H1 (cell line): ENCODE measurements at regions not wholly inside any gene's neighbourhood (a gene's known extent, or its start where the extent isn't known, plus 50 kb on each side); places are given as distances from the start of the nearest gene placed in this dataset.

Experiments used
- CTCF ChIA-PET: fragments of 300-600 bp; sonication (Branson Sonifier 250); formaldehyde crosslinking; loops from one replicate; lab custom pipeline; 2021; ENCODE audit not compliant: partially characterized antibody; lab: Charles Lee
- POLR2A ChIA-PET: fragments of 300-600 bp; sonication (Branson Sonifier 250); formaldehyde crosslinking; loops from one replicate; lab custom pipeline; 2021; ENCODE audit warnings: inconsistent platforms; ENCODE audit not compliant: partially characterized antibody; lab: Charles Lee
- DNase-seq, 2 experiments: peaks; one replicate each; pipeline versions ENCODE4 v3.0.0 to v3.0.0-alpha.2; 2010 to 2022; ENCODE audit warnings: low spot score in 2 of 2, low read depth in 1 of 2, mixed read lengths in 1 of 2
- FAIRE-seq: peaks from 2 replicates; lab custom pipeline; 2011; peaks lifted over from hg19 to GRCh38; lab: Jason Lieb, UNC
- H2AFZ ChIP-seq: 2 replicates; pipeline ENCODE4 v1.8.1; 2012; ENCODE audit warnings: low read length, inconsistent platforms
- H2AK5ac ChIP-seq: 2 replicates; pipeline ENCODE4 v1.6.1; 2013; ENCODE audit warnings: low read depth, low read length
- H2BK120ac ChIP-seq: replicated peaks from 2 replicates; pipeline ENCODE3; 2013; ENCODE audit warnings: low read depth, low read length, inconsistent platforms
- H2BK12ac ChIP-seq: 2 replicates; pipeline ENCODE4 v1.6.1; 2013; ENCODE audit warnings: low read depth, low read length
- H2BK15ac ChIP-seq: 2 replicates; pipeline ENCODE4 v1.6.1; 2013; ENCODE audit warnings: low read length
- H2BK20ac ChIP-seq: 2 replicates; pipeline ENCODE4 v1.6.1; 2013; ENCODE audit warnings: low read length
- H2BK5ac ChIP-seq: 2 replicates; pipeline ENCODE4 v1.6.1; 2013; ENCODE audit warnings: low read depth, low read length
- H3K14ac ChIP-seq: 2 replicates; pipeline ENCODE4 v1.6.1; 2013; ENCODE audit warnings: inconsistent platforms; ENCODE audit not compliant: insufficient read length
- H3K18ac ChIP-seq: 2 replicates; pipeline ENCODE4 v1.6.1; 2013; ENCODE audit warnings: low read length; ENCODE audit errors: extremely low read depth
- H3K23ac ChIP-seq: 2 replicates; pipeline ENCODE4 v1.6.1; 2013; ENCODE audit warnings: inconsistent platforms; ENCODE audit not compliant: insufficient read length
- H3K23me2 ChIP-seq: 2 replicates; pipeline ENCODE4 v1.6.1; 2013; ENCODE audit warnings: low read depth, low read length
- H3K27ac ChIP-seq: 2 replicates; pipeline ENCODE4 v1.6.1; 2011; ENCODE audit warnings: low read depth, low read length, inconsistent platforms
- H3K27me3 ChIP-seq, 4 experiments: replicated peaks in 1 of 4; 1 replicate in 1 of 4; 2 replicates in 3 of 4; pipeline versions ENCODE4 v1.6.1 to v1.8.1; 2011 to 2013; ENCODE audit warnings: low read length in 3 of 4, mild to moderate bottlenecking in 3 of 4, inconsistent platforms in 2 of 4, mixed read lengths in 2 of 4, moderate library complexity in 1 of 4; ENCODE audit not compliant: control insufficient read depth in 3 of 4, insufficient read depth in 3 of 4; ENCODE audit errors: extremely low read depth in 1 of 4
- H3K36me3 ChIP-seq, 4 experiments: 2 replicates each; pipeline versions ENCODE4 v1.6.1 to v1.8.1; 2011 to 2013; ENCODE audit warnings: mild to moderate bottlenecking in 4 of 4, low read length in 3 of 4, moderate library complexity in 2 of 4, control low read depth in 1 of 4, inconsistent platforms in 1 of 4; ENCODE audit not compliant: insufficient read depth in 4 of 4, control insufficient read depth in 2 of 4
- H3K4ac ChIP-seq: replicated peaks from 2 replicates; pipeline ENCODE3; 2013; ENCODE audit warnings: low read length, low read depth, mixed read lengths, inconsistent platforms; ENCODE audit not compliant: insufficient read length
- H3K4me1 ChIP-seq, 4 experiments: replicated peaks in 1 of 4; 1 replicate in 1 of 4; 2 replicates in 3 of 4; pipeline versions ENCODE4 v1.6.1 to v1.8.1; 2011 to 2013; ENCODE audit warnings: low read length in 3 of 4, inconsistent platforms in 2 of 4, mixed read lengths in 1 of 4; ENCODE audit not compliant: insufficient read depth in 4 of 4, control insufficient read depth in 3 of 4
- H3K4me2 ChIP-seq, 2 experiments: 2 replicates each; pipeline versions ENCODE4 v1.6.1 to v1.8.1; 2011 to 2013; ENCODE audit warnings: low read depth in 2 of 2, low read length in 2 of 2, control low read depth in 1 of 2, inconsistent platforms in 1 of 2, mild to moderate bottlenecking in 1 of 2; ENCODE audit not compliant: insufficient read depth in 1 of 2
- H3K4me3 ChIP-seq, 4 experiments: fragments of 200-600, 300-600 bp in 1 of 4; sonication (generic), shearing (Covaris generic), sonication (Bioruptor Twin) in 1 of 4; 2 replicates each; pipeline versions ENCODE4 v1.5.1 to v1.8.1; 2011 to 2016; ENCODE audit warnings: low read length in 4 of 4, low read depth in 3 of 4, control low read depth in 2 of 4, inconsistent platforms in 2 of 4, mild to moderate bottlenecking in 2 of 4, mixed read lengths in 1 of 4, moderate library complexity in 1 of 4; ENCODE audit not compliant: insufficient read depth in 2 of 4; ENCODE audit errors: extremely low read depth in 1 of 4
- H3K56ac ChIP-seq: replicated peaks from 2 replicates; pipeline ENCODE3; 2013; ENCODE audit warnings: low read depth, mild to moderate bottlenecking, mixed read lengths, low read length, inconsistent platforms; ENCODE audit not compliant: insufficient read length
- H3K79me1 ChIP-seq: 2 replicates; pipeline ENCODE4 v1.6.1; 2013; ENCODE audit warnings: low read depth, low read length, control low read depth
- H3K79me2 ChIP-seq, 2 experiments: 2 replicates each; pipeline versions ENCODE4 v1.6.1 to v1.8.1; 2012 to 2013; ENCODE audit warnings: low read length in 2 of 2, mild to moderate bottlenecking in 2 of 2, inconsistent platforms in 1 of 2; ENCODE audit not compliant: insufficient read depth in 2 of 2, control insufficient read depth in 1 of 2
- H3K9ac ChIP-seq, 4 experiments: replicated peaks in 1 of 4; 1 replicate in 1 of 4; 2 replicates in 3 of 4; pipeline versions ENCODE4 v1.6.1 to v1.8.1; 2011 to 2013; ENCODE audit warnings: low read depth in 3 of 4, low read length in 3 of 4, control low read depth in 2 of 4, mild to moderate bottlenecking in 2 of 4, moderate library complexity in 2 of 4, inconsistent platforms in 1 of 4; ENCODE audit errors: extremely low read depth in 1 of 4
- H3K9me3 ChIP-seq, 2 experiments: 2 replicates each; pipeline versions ENCODE4 v1.6.1 to v1.8.1; 2012 to 2013; ENCODE audit warnings: mild to moderate bottlenecking in 2 of 2, moderate library complexity in 2 of 2, control low read depth in 1 of 2, inconsistent platforms in 1 of 2, low read depth in 1 of 2, low read length in 1 of 2, mixed read lengths in 1 of 2; ENCODE audit not compliant: insufficient read depth in 2 of 2
- H4K20me1 ChIP-seq, 2 experiments: replicated peaks in 1 of 2; 2 replicates each; pipeline versions ENCODE3 to v1.8.1; 2011 to 2013; ENCODE audit warnings: inconsistent platforms in 2 of 2, low read length in 2 of 2, mild to moderate bottlenecking in 1 of 2; ENCODE audit not compliant: insufficient read depth in 2 of 2, control insufficient read depth in 1 of 2
- H4K5ac ChIP-seq: 2 replicates; pipeline ENCODE4 v1.6.1; 2013; ENCODE audit warnings: low read length, low read depth, mixed read lengths, inconsistent platforms; ENCODE audit not compliant: insufficient read length
- H4K8ac ChIP-seq: 2 replicates; pipeline ENCODE4 v1.8.0; 2013; ENCODE audit warnings: mild to moderate bottlenecking, moderate library complexity, low read length, inconsistent platforms; ENCODE audit not compliant: insufficient read depth; ENCODE audit errors: extremely low read depth
- H4K91ac ChIP-seq: replicated peaks from 2 replicates; pipeline ENCODE3; 2013; ENCODE audit warnings: low read length, mixed read lengths, inconsistent platforms; ENCODE audit not compliant: insufficient read length
- CBX8 ChIP-seq: fragments of 300-800, 300-1000 bp; sonication (generic); IDR thresholded peaks from 2 replicates; pipeline ENCODE4 v1.7.1; 2016; ENCODE audit warnings: low read depth, low read length, borderline replicate concordance
- EP300 ChIP-seq, 2 experiments: IDR thresholded peaks; 1 replicate in 1 of 2; 2 replicates in 1 of 2; pipeline ENCODE4 v1.6.1; 2011 to 2012; ENCODE audit warnings: low read depth in 2 of 2, low read length in 2 of 2, mild to moderate bottlenecking in 2 of 2, borderline replicate concordance in 1 of 2, inconsistent platforms in 1 of 2, moderate library complexity in 1 of 2
- HDAC6 ChIP-seq: IDR thresholded peaks from one replicate; pipeline ENCODE4 v1.7.1; 2012; ENCODE audit warnings: low read depth, mild to moderate bottlenecking, inconsistent platforms, low read length, moderate library complexity
- KDM5A ChIP-seq: fragments of 200-600 bp; IDR thresholded peaks from 2 replicates; pipeline ENCODE4 v1.7.1; 2012; ENCODE audit warnings: mild to moderate bottlenecking, low read length, inconsistent platforms, mixed read lengths
- SUZ12 ChIP-seq: fragments of 200-600 bp; sonication (generic); IDR thresholded peaks from 2 replicates; pipeline ENCODE4 v1.6.1; 2012; ENCODE audit warnings: mild to moderate bottlenecking, inconsistent platforms, low read length, moderate library complexity, mixed read lengths
- WGBS, 2 experiments: shearing (Covaris generic) in 1 of 2; methylation state at CpG; one replicate each; pipeline versions ENCODE4 v1.1.6 to v1.1.7; 2013 to 2015; ENCODE audit warnings: low lambda C conversion rate in 2 of 2, mixed read lengths in 2 of 2, inconsistent platforms in 1 of 2, low coverage in 1 of 2, missing lambda C conversion rate in 1 of 2; ENCODE audit not compliant: insufficient replicate concordance in 2 of 2, insufficient coverage in 1 of 2, insufficient read length in 1 of 2; ENCODE audit errors: extremely low coverage in 1 of 2, missing lambda C conversion rate in 1 of 2; 5-methylcytosine and 5-hydroxymethylcytosine counted together

GRCh38 chr3:35065891-35066290, 573.4 kb upstream of the ARPP21 start:
- H3K14ac ChIP-seq, result no peak overlapping the region
- H3K4ac ChIP-seq, result no peak overlapping the region
- H2BK12ac ChIP-seq, result no peak overlapping the region
- H2BK20ac ChIP-seq, result no peak overlapping the region
- no peaks in the 10 kb centered on the region for H3K9me3 ChIP-seq
- no peak overlapping the region for H3K9ac ChIP-seq
- no peaks in the 10 kb centered on the region for H3K79me1 ChIP-seq
- H4K20me1 ChIP-seq, result no peaks in the 10 kb centered on the region
- H2BK15ac ChIP-seq, result no peak overlapping the region
- H2AK5ac ChIP-seq, result no peak overlapping the region
- H4K5ac ChIP-seq, result no peak overlapping the region
- no peak overlapping the region for H3K56ac ChIP-seq
- no peak for TF ChIP-seq EP300 (IDR thresholded peaks at IDR 0.05; ENCODE audit: borderline replicate concordance in 1 of 2, low read depth in 2 of 2, low read length in 2 of 2)
- no peak for TF ChIP-seq SUZ12
- TF ChIP-seq CBX8, result no peak
- TF ChIP-seq HDAC6, result no peak
- no peak for TF ChIP-seq KDM5A
- H4K8ac ChIP-seq, result no peak overlapping the region
- CTCF ChIA-PET, result interaction anchor here (1.1 to 1.3 kb wide), 2 partner anchors 29 to 843 kb away, joined by 3 read pairs; no protein-coding TSS in a partner anchor
- H4K91ac ChIP-seq, result no peak overlapping the region
- no peak overlapping the region for H3K4me2 ChIP-seq
- H3K4me3 ChIP-seq, result no peak overlapping the region
- POLR2A ChIA-PET, result no interaction called here
- FAIRE-seq (no peak), DNase-seq (no peak)
- H3K18ac ChIP-seq, result no peak overlapping the region
- H2AFZ ChIP-seq, result no peak overlapping the region
- H3K36me3 ChIP-seq, result no peaks in the 10 kb centered on the region
- H2BK120ac ChIP-seq, result no peak overlapping the region
- no peak overlapping the region for H2BK5ac ChIP-seq
- H3K27ac ChIP-seq, result no peak overlapping the region
- H3K79me2 ChIP-seq, result no peaks in the 10 kb centered on the region
- H3K23me2 ChIP-seq, result no peaks in the 10 kb centered on the region
- no peak overlapping the region for H3K23ac ChIP-seq
- H3K27me3 ChIP-seq, result no peaks in the 10 kb centered on the region
- 88% methylated on average over 1 of the region's 1 CpG; no CpG with 5 or more reads in 1 of the 2 experiments for WGBS, 2 experiments
- no peaks in the 10 kb centered on the region for H3K4me1 ChIP-seq
